DND-41 (cell line): ENCODE measurements at regions not wholly inside any gene's neighbourhood (a gene's known extent, or its start where the extent isn't known, plus 50 kb on each side); places are given as distances from the start of the nearest gene placed in this dataset.

Source experiments
- EZH2 ChIP-seq: IDR thresholded peaks from 3 replicates; pipeline ENCODE4 v1.6.1; 2012; ENCODE audit warnings: borderline replicate concordance, low read depth, mild to moderate bottlenecking, moderate library complexity, low read length, inconsistent platforms; ENCODE audit not compliant: severe bottlenecking
- TF ChIP-seq, protein P1 (sequence below): IDR thresholded peaks from 2 replicates; pipeline ENCODE4 v1.5.1; 2012; ENCODE audit warnings: borderline replicate concordance, low read length, moderate library complexity, mild to moderate bottlenecking; ENCODE audit not compliant: poor library complexity, severe bottlenecking; ENCODE audit errors: extremely low read depth

DNA sequence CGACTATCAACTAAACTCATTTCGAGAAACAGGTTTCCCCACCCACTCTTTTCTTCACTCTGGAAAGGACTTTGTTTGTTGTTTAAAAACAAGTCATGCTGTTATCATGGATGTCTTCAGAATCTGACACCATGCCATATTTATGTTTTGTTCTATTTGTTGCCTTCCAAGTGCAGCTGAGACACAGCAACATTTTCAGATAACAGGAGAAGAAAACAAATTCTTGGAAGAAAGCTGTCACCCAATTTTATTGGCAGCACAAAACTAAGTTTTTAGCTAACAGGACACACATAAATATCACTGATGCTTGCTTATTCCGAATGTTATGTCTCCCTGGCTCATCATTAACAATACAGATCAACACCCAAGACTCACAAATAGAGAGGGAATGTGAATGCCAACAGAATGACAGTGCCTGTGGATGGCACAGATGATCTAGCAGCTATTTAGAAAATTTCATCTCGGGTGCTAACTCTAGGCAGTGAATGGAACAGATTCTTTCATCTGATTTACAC lies 147.9 kb downstream of the RPS29 start:
- TF ChIP-seq EZH2, result no peak
- TF ChIP-seq, protein P1, sequence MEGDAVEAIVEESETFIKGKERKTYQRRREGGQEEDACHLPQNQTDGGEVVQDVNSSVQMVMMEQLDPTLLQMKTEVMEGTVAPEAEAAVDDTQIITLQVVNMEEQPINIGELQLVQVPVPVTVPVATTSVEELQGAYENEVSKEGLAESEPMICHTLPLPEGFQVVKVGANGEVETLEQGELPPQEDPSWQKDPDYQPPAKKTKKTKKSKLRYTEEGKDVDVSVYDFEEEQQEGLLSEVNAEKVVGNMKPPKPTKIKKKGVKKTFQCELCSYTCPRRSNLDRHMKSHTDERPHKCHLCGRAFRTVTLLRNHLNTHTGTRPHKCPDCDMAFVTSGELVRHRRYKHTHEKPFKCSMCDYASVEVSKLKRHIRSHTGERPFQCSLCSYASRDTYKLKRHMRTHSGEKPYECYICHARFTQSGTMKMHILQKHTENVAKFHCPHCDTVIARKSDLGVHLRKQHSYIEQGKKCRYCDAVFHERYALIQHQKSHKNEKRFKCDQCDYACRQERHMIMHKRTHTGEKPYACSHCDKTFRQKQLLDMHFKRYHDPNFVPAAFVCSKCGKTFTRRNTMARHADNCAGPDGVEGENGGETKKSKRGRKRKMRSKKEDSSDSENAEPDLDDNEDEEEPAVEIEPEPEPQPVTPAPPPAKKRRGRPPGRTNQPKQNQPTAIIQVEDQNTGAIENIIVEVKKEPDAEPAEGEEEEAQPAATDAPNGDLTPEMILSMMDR, result no peak
